SK-N-SH (cell line): ENCODE measurements at regions not wholly inside any gene's neighbourhood (a gene's known extent, or its start where the extent isn't known, plus 50 kb on each side); places are given as distances from the start of the nearest gene placed in this dataset.

Experiments
- CTCF ChIA-PET: fragments of 300-600, 350-600 bp; formaldehyde crosslinking; extraction: SDS; loops from one replicate; lab custom pipeline; 2021; lab: Yijun Ruan, JAX
- POLR2A ChIA-PET: fragments of 350-600 bp; sonication (Branson Sonifier 250); formaldehyde crosslinking; extraction: SDS; loops from one replicate; lab custom pipeline; 2020; ENCODE audit warnings: antibody characterized with exemption, inconsistent platforms; lab: Yijun Ruan, JAX
- DNase-seq: peaks from one replicate; pipeline ENCODE4 v3.0.0; 2012
- H2AFZ ChIP-seq: fragments of 200-600 bp; sonication (generic); 2 replicates; pipeline ENCODE4 v1.8.1; 2016; ENCODE audit warnings: antibody characterized with exemption, mild to moderate bottlenecking, low read depth
- H3F3A ChIP-seq: fragments of 200-600 bp; sonication (generic); replicated peaks from 2 replicates; pipeline ENCODE3; 2016; ENCODE audit warnings: antibody characterized with exemption, mild to moderate bottlenecking; ENCODE audit not compliant: insufficient read depth
- H3K27ac ChIP-seq, 2 experiments: fragments of 200-500 bp in 1 of 2; fragments of 200-600 bp in 1 of 2; sonication (Bioruptor generic) in 1 of 2; sonication (generic), shearing (Covaris generic) in 1 of 2; 2 replicates each; pipeline versions ENCODE4 v1.5.1 to v1.6.1; 2014 to 2016; ENCODE audit warnings: low read depth in 2 of 2, inconsistent platforms in 1 of 2, low read length in 1 of 2, mild to moderate bottlenecking in 1 of 2, mixed read lengths in 1 of 2
- H3K27me3 ChIP-seq: fragments of 200-600 bp; sonication (generic), shearing (Covaris generic); 2 replicates; pipeline ENCODE4 v1.6.1; 2016; ENCODE audit warnings: mixed run types; ENCODE audit not compliant: insufficient read depth
- H3K36me3 ChIP-seq, 2 experiments: fragments of 200-500 bp in 1 of 2; fragments of 200-600 bp in 1 of 2; sonication (Bioruptor generic) in 1 of 2; sonication (generic) in 1 of 2; replicated peaks in 1 of 2; 2 replicates each; pipeline versions ENCODE3 to v1.5.1; 2014 to 2016; ENCODE audit warnings: low read length in 1 of 2, mild to moderate bottlenecking in 1 of 2; ENCODE audit not compliant: insufficient read depth in 2 of 2, control insufficient read depth in 1 of 2
- H3K4me1 ChIP-seq, 2 experiments: fragments of 200-500 bp in 1 of 2; fragments of 200-600 bp in 1 of 2; sonication (Bioruptor generic) in 1 of 2; sonication (generic), shearing (Covaris generic) in 1 of 2; 2 replicates each; pipeline versions ENCODE4 v1.5.1 to v1.6.1; 2014 to 2016; ENCODE audit warnings: low read depth in 1 of 2, low read length in 1 of 2, mixed run types in 1 of 2; ENCODE audit not compliant: insufficient read depth in 2 of 2, control insufficient read depth in 1 of 2
- H3K4me2 ChIP-seq: fragments of 200-600 bp; sonication (generic), shearing (Covaris generic); 2 replicates; pipeline ENCODE4 v1.6.1; 2017; ENCODE audit warnings: mixed run types
- H3K4me3 ChIP-seq, 2 experiments: fragments of 200-500 bp in 1 of 2; fragments of 200-600 bp in 1 of 2; sonication (Bioruptor generic) in 1 of 2; sonication (generic), shearing (Covaris generic) in 1 of 2; 2 replicates each; pipeline versions ENCODE4 v1.5.1 to v1.8.1; 2014 to 2016; ENCODE audit warnings: low read depth in 2 of 2, inconsistent platforms in 1 of 2, low read length in 1 of 2, mild to moderate bottlenecking in 1 of 2, mixed read lengths in 1 of 2, moderate library complexity in 1 of 2
- H3K79me2 ChIP-seq: fragments of 200-600 bp; sonication (generic); 2 replicates; pipeline ENCODE4 v1.8.1; 2017; ENCODE audit warnings: mild to moderate bottlenecking; ENCODE audit not compliant: insufficient read depth
- H3K9ac ChIP-seq: fragments of 200-600 bp; sonication (generic); 2 replicates; pipeline ENCODE4 v1.6.1; 2017; ENCODE audit warnings: mixed run types
- H3K9me2 ChIP-seq: fragments of 200-600 bp; sonication (generic); 2 replicates; pipeline ENCODE4 v1.6.1; 2017; ENCODE audit warnings: mixed run types
- H3K9me3 ChIP-seq: fragments of 200-600 bp; sonication (generic); 2 replicates; pipeline ENCODE4 v1.6.1; 2017; ENCODE audit warnings: mixed run types, mild to moderate bottlenecking, moderate library complexity
- H4K20me1 ChIP-seq: fragments of 200-600 bp; sonication (generic); 2 replicates; pipeline ENCODE4 v1.6.1; 2017; ENCODE audit warnings: mild to moderate bottlenecking, mixed run types; ENCODE audit not compliant: insufficient read depth
- CHD2 ChIP-seq: fragments of 150-350 bp; IDR thresholded peaks from 2 replicates; pipeline ENCODE4 v1.6.1; 2018; ENCODE audit warnings: low read length; ENCODE audit not compliant: partially characterized antibody
- ELF1 ChIP-seq: IDR thresholded peaks from 2 replicates; pipeline ENCODE4 v1.4.0; 2012
- EP300 ChIP-seq, 2 experiments: IDR thresholded peaks; 2 replicates each; pipeline versions ENCODE4 v1.4.0 to v1.6.1; 2012; ENCODE audit warnings: borderline replicate concordance in 1 of 2, low read depth in 1 of 2, low read length in 1 of 2
- FOSL2 ChIP-seq: IDR thresholded peaks from 2 replicates; pipeline ENCODE4 v1.4.0; 2012; ENCODE audit warnings: low read depth, mild to moderate bottlenecking, moderate library complexity, borderline replicate concordance
- FOXJ3 ChIP-seq: sonication (generic); formaldehyde crosslinking; IDR thresholded peaks from 2 replicates; pipeline ENCODE4 v1.5.1; 2020; ENCODE audit warnings: mild to moderate bottlenecking, missing genetic modification reagents
- GABPA ChIP-seq: IDR thresholded peaks from 2 replicates; pipeline ENCODE4 v1.4.0; 2012; ENCODE audit warnings: low read depth, mild to moderate bottlenecking
- GATA2 ChIP-seq: sonication (generic); formaldehyde crosslinking; IDR thresholded peaks from 2 replicates; pipeline ENCODE4 v1.5.0; 2020; ENCODE audit warnings: mild to moderate bottlenecking, missing genetic modification reagents
- JUND ChIP-seq: IDR thresholded peaks from 2 replicates; pipeline ENCODE4 v1.4.0; 2012
- MEF2A ChIP-seq: IDR thresholded peaks from 2 replicates; pipeline ENCODE4 v1.4.0; 2012; ENCODE audit warnings: low read depth, borderline replicate concordance
- NFIC ChIP-seq: IDR thresholded peaks from 2 replicates; pipeline ENCODE4 v1.4.0; 2012; ENCODE audit warnings: borderline replicate concordance
- POLR2AphosphoS5 ChIP-seq: IDR thresholded peaks from 2 replicates; pipeline ENCODE4 v1.6.1; 2012; ENCODE audit warnings: low read depth, low read length
- RAD21 ChIP-seq: IDR thresholded peaks from 2 replicates; pipeline ENCODE4 v1.6.1; 2012; ENCODE audit warnings: mild to moderate bottlenecking, low read length
- RFX5 ChIP-seq: IDR thresholded peaks from 2 replicates; pipeline ENCODE4 v1.6.1; 2012; ENCODE audit warnings: mild to moderate bottlenecking, improper control_type of control experiment, low read length
- TAF1 ChIP-seq: IDR thresholded peaks from 2 replicates; pipeline ENCODE4 v1.6.1; 2012; ENCODE audit warnings: low read depth, mild to moderate bottlenecking, low read length, moderate library complexity, borderline replicate concordance
- TCF12 ChIP-seq: IDR thresholded peaks from 2 replicates; pipeline ENCODE4 v1.4.0; 2012
- TEAD4 ChIP-seq: IDR thresholded peaks from 2 replicates; pipeline ENCODE4 v1.4.0; 2012; ENCODE audit warnings: mild to moderate bottlenecking, borderline replicate concordance; ENCODE audit not compliant: insufficient read depth
- YY1 ChIP-seq: IDR thresholded peaks from 2 replicates; pipeline ENCODE4 v1.4.0; 2012; ENCODE audit warnings: low read depth, mild to moderate bottlenecking
- WGBS: methylation state at CpG from one replicate; pipeline ENCODE4 v1.1.6; 2017; ENCODE audit warnings: low lambda C conversion rate; 5-methylcytosine and 5-hydroxymethylcytosine counted together
- TF ChIP-seq, protein P1 (sequence below): IDR thresholded peaks from 2 replicates; pipeline ENCODE4; 2012
- TF ChIP-seq, protein P2 (sequence below): IDR thresholded peaks from 2 replicates; pipeline ENCODE4 v1.4.0; 2012; ENCODE audit warnings: low read depth
- TF ChIP-seq, protein P3 (sequence below): IDR thresholded peaks from 2 replicates; pipeline ENCODE4 v1.4.0; 2012; ENCODE audit warnings: low read depth, borderline replicate concordance

- no peaks in the 10 kb centered on the region for H3K4me1 ChIP-seq
- no peaks in the 10 kb centered on the region for H3K79me2 ChIP-seq
- no peaks in the 10 kb centered on the region for H3F3A ChIP-seq
- H3K9me3 ChIP-seq: no peaks in the 10 kb centered on the region; the same call in 1 of the 2 replicates
- H4K20me1 ChIP-seq: no peaks in the 10 kb centered on the region
- H3K36me3 ChIP-seq: no peaks in the 10 kb centered on the region
- POLR2A ChIA-PET: no interaction called here
- TF ChIP-seq TEAD4: no peak
- no peak for TF ChIP-seq GATA2 (CRISPR knock-in tag)
- no peak for TF ChIP-seq YY1
- TF ChIP-seq RFX5: no peak
- no peak for TF ChIP-seq CHD2
- DNase-seq: no peak
- no peaks in the 10 kb centered on the region for H3K9me2 ChIP-seq
- H3K27me3 ChIP-seq: no peaks in the 10 kb centered on the region
- no peak overlapping the region for H2AFZ ChIP-seq
- no peak overlapping the region for H3K4me3 ChIP-seq
- CTCF ChIA-PET: interaction anchor here (1.2 kb wide), 1 partner anchor 9 kb away, joined by 3 read pairs; no protein-coding TSS in a partner anchor
- H3K27ac ChIP-seq: no peak overlapping the region
- WGBS: no CpG with 5 or more reads among the region's 1 CpG
- no peak overlapping the region for H3K4me2 ChIP-seq
- H3K9ac ChIP-seq: no peak overlapping the region
These were observed 53.8 kb upstream of the SNCAIP start for GRCh38 chr5:122258241-122258640.

- CTCF ChIA-PET: interaction anchor here (0.8 kb wide), 2 partner anchors 15 to 25 kb away, joined by 3 read pairs; no protein-coding TSS in a partner anchor
These were observed 53.2 kb upstream of the SNCAIP start for GRCh38 chr5:122258840-122259239.

DNA sequence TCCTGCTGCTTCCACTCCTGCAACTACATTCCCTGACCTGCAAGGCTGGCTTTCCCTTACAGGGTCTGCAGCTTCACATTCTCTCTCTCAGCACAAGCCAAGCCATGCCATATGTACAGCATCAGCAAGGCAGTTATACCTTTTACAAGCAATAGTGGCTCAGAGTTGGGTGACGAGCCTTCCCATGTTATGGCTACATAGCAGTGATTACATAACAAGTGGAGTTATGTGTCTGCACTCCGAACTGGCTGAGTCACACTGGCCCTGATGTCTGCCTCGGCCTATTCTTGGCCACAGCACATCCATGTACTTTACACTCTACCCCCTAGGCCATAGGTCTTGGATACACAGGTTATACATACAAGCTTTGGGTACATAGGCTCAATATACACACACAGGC lies 52.0 kb upstream of the SNCAIP start:
- WGBS: 14% methylated on average over 1 of the region's 3 CpGs
- CTCF ChIA-PET: no interaction called here
- no peak for DNase-seq
- Histone ChIP-seq H3F3A (no peaks in the 10 kb centered on the region), H3K79me2 (no peaks in the 10 kb centered on the region), H2AFZ (no peak overlapping the region), H3K36me3 (no peaks in the 10 kb centered on the region), H3K9me2 (no peaks in the 10 kb centered on the region), H3K9me3 (no peaks in the 10 kb centered on the region; the same call in 1 of the 2 replicates), H4K20me1 (no peaks in the 10 kb centered on the region), H3K9ac (no peak overlapping the region), H3K27ac (no peak overlapping the region), H3K4me1 (no peaks in the 10 kb centered on the region), H3K27me3 (no peaks in the 10 kb centered on the region), H3K4me3 (no peak overlapping the region), H3K4me2 (no peak overlapping the region)
- POLR2A ChIA-PET: no interaction called here
- TF ChIP-seq TEAD4: no peak
- TF ChIP-seq, protein P1, sequence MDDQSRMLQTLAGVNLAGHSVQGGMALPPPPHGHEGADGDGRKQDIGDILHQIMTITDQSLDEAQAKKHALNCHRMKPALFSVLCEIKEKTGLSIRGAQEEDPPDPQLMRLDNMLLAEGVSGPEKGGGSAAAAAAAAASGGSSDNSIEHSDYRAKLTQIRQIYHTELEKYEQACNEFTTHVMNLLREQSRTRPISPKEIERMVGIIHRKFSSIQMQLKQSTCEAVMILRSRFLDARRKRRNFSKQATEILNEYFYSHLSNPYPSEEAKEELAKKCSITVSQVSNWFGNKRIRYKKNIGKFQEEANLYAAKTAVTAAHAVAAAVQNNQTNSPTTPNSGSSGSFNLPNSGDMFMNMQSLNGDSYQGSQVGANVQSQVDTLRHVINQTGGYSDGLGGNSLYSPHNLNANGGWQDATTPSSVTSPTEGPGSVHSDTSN: no peak
- TF ChIP-seq, protein P2, sequence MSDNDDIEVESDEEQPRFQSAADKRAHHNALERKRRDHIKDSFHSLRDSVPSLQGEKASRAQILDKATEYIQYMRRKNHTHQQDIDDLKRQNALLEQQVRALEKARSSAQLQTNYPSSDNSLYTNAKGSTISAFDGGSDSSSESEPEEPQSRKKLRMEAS: no peak
- no peak for TF ChIP-seq TCF12
- TF ChIP-seq YY1: no peak
- no peak for TF ChIP-seq MEF2A
- no peak for TF ChIP-seq RAD21
- TF ChIP-seq FOXJ3 (CRISPR knock-in tag): no peak
- no peak for TF ChIP-seq POLR2AphosphoS5
- no peak for TF ChIP-seq GABPA
- no peak for TF ChIP-seq JUND
- TF ChIP-seq, protein P3, sequence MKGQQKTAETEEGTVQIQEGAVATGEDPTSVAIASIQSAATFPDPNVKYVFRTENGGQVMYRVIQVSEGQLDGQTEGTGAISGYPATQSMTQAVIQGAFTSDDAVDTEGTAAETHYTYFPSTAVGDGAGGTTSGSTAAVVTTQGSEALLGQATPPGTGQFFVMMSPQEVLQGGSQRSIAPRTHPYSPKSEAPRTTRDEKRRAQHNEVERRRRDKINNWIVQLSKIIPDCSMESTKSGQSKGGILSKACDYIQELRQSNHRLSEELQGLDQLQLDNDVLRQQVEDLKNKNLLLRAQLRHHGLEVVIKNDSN: no peak
- no peak for TF ChIP-seq RFX5
- TF ChIP-seq EP300 (IDR thresholded peaks at IDR 0.05; ENCODE audit: borderline replicate concordance in 1 of 2, low read depth in 1 of 2, low read length in 1 of 2): no peak

More at GRCh38 chr5:122258840-122259239, 53.2 kb upstream of the SNCAIP start:
- Histone ChIP-seq H3K27me3 (no peaks in the 10 kb centered on the region), H3K4me2 (no peak overlapping the region), H3K9me2 (no peaks in the 10 kb centered on the region), H3K9me3 (no peaks in the 10 kb centered on the region; the same call in 1 of the 2 replicates), H3K27ac (no peak overlapping the region), H4K20me1 (no peaks in the 10 kb centered on the region), H3K9ac (no peak overlapping the region), H3K79me2 (no peaks in the 10 kb centered on the region), H3F3A (no peaks in the 10 kb centered on the region), H3K4me1 (no peaks in the 10 kb centered on the region), H3K36me3 (no peaks in the 10 kb centered on the region), H2AFZ (no peak overlapping the region), H3K4me3 (no peak overlapping the region)
- TF ChIP-seq FOSL2 (no peak), MEF2A (no peak), FOXJ3 (CRISPR knock-in tag) (no peak), GATA2 (CRISPR knock-in tag) (no peak), NFIC (no peak), JUND (no peak), ELF1 (no peak), POLR2AphosphoS5 (no peak), TAF1 (no peak)
- TF ChIP-seq, protein P1: no peak
- POLR2A ChIA-PET: no interaction called here
- WGBS: 44% methylated on average over 1 of the region's 1 CpG
- no peak for DNase-seq
